ENCODE measurements at regions not wholly inside any gene's neighbourhood (a gene's known extent, or its start where the extent isn't known, plus 50 kb on each side); places are given as distances from the start of the nearest gene placed in this dataset.

- TF ChIP-seq TAF1 (conservative IDR thresholded peaks at IDR 0.05) (no peak), RXRA (IDR thresholded peaks at IDR 0.05) (no peak), CTCF (IDR thresholded peaks at IDR 0.05; ENCODE audit: low read depth, low read length, missing input control) (no peak), FOXA2 (IDR thresholded peaks at IDR 0.05) (no peak), JUND (IDR thresholded peaks at IDR 0.05) (no peak)
These were observed 426.9 kb downstream of the HTR1B start (continued) for GRCh38 chr6:77036400-77036799.

- H3K36me3 ChIP-seq (ENCODE audit: control insufficient read depth in 4 of 4, insufficient read depth in 3 of 4, low read depth in 1 of 4, low read length in 3 of 4): no peaks in the 10 kb centered on the region
- H3K27me3 ChIP-seq (ENCODE audit: control insufficient read depth in 4 of 4, insufficient read depth in 4 of 4, low read length in 3 of 4): no peaks in the 10 kb centered on the region
- H3K9me3 ChIP-seq (ENCODE audit: control insufficient read depth in 4 of 4, low read length in 3 of 4): peaks cover 0 to 8% (median 2%) of the 10 kb centered on the region in 4 donors
- no peak for DNase-seq (ENCODE audit: low spot score)
- H3K4me3 ChIP-seq (ENCODE audit: low read depth in 1 of 3, low read length in 3 of 3): no peak overlapping the region
- TF ChIP-seq JUND (IDR thresholded peaks at IDR 0.05) (no peak), MAX (IDR thresholded peaks at IDR 0.05) (no peak), RXRA (IDR thresholded peaks at IDR 0.05) (no peak), REST (IDR thresholded peaks at IDR 0.05) (no peak), TAF1 (conservative IDR thresholded peaks at IDR 0.05) (no peak), ZBTB33 (IDR thresholded peaks at IDR 0.05) (no peak), SP1 (IDR thresholded peaks at IDR 0.05) (no peak), EGR1 (IDR thresholded peaks at IDR 0.05; ENCODE audit: low read depth in 2 of 2) (no peak), ATF3 (IDR thresholded peaks at IDR 0.05) (no peak), YY1 (IDR thresholded peaks at IDR 0.05) (no peak), RAD21 (IDR thresholded peaks at IDR 0.05) (no peak), FOXA2 (IDR thresholded peaks at IDR 0.05) (no peak), CTCF (IDR thresholded peaks at IDR 0.05; ENCODE audit: low read depth, low read length, missing input control) (no peak), FOXA1 (IDR thresholded peaks at IDR 0.05) (no peak), NR2F2 (IDR thresholded peaks at IDR 0.05) (no peak), GABPA (IDR thresholded peaks at IDR 0.05 in 1 of 2, conservative IDR thresholded peaks at IDR 0.05 in 1 of 2) (no peak), HNF4A (conservative IDR thresholded peaks at IDR 0.05) (no peak), HNF4G (IDR thresholded peaks at IDR 0.05) (no peak)
- H3K9ac ChIP-seq (ENCODE audit: low read depth in 1 of 2, low read length in 2 of 2): no peak overlapping the region
- no peaks in the 10 kb centered on the region for H3K4me1 ChIP-seq (ENCODE audit: control insufficient read depth in 4 of 4, insufficient read depth in 4 of 4, low read length in 3 of 4)
- 47% methylated on average over 5 of the region's 5 CpGs for WGBS
- H3K27ac ChIP-seq (ENCODE audit: low read depth in 1 of 2, low read length in 2 of 2): no peak overlapping the region
These were observed 429.1 kb downstream of the HTR1B start for GRCh38 chr6:77034161-77034560.

Measured in liver (tissue), 8 donors.